Muscle of back (tissue), 3 donors: ENCODE measurements at regions not wholly inside any gene's neighbourhood (a gene's known extent, or its start where the extent isn't known, plus 50 kb on each side); places are given as distances from the start of the nearest gene placed in this dataset.

Experiments
- DNase-seq, 3 donors: peaks; one replicate each; pipeline versions ENCODE4 v3.0.0 to v3.0.0-alpha.2; 2013

GRCh38 chr7:47045207-47046051, 536.5 kb downstream of the TNS3 start:
- no peak for DNase-seq

- no peak for DNase-seq
Observed at GRCh38 chr7:47044625-47045024, 537.3 kb downstream of the TNS3 start.

GRCh38 chr7:47043304-47043703, 538.6 kb downstream of the TNS3 start:
- DNase-seq, result no peak

- no peak for DNase-seq
Observed at GRCh38 chr7:47042669-47043068, 539.2 kb downstream of the TNS3 start.

- DNase-seq, result no peak
Observed at GRCh38 chr7:47040795-47041347, 541.0 kb downstream of the TNS3 start.

- DNase-seq, result peak in 2 of 3 donors; percentile 75 to 85
Observed at GRCh38 chr7:47039904-47040303, 542.0 kb downstream of the TNS3 start.

GRCh38 chr7:47039089-47039648, 542.7 kb downstream of the TNS3 start:
- DNase-seq, result no peak

- no peak for DNase-seq
Observed at GRCh38 chr7:47038621-47039020, 543.3 kb downstream of the TNS3 start.

- DNase-seq, result no peak
Observed at GRCh38 chr7:47037607-47038006, 544.3 kb downstream of the TNS3 start.

GRCh38 chr7:47036909-47037308, 545.0 kb downstream of the TNS3 start:
- no peak for DNase-seq

- peak in 1 of 3 donors; percentile 67 for DNase-seq
Observed at GRCh38 chr7:47035522-47035921, 546.4 kb downstream of the TNS3 start.

GRCh38 chr7:47034180-47034579, 547.7 kb downstream of the TNS3 start:
- DNase-seq, result no peak

GRCh38 chr7:47032536-47032908, 549.4 kb downstream of the TNS3 start:
- peak in 1 of 3 donors; percentile 89 for DNase-seq

GRCh38 chr7:47031786-47032535, 550.0 kb downstream of the TNS3 start:
- peak in 2 of 3 donors; percentile 83 to 89 for DNase-seq

- peak in 1 of 3 donors; percentile 69 for DNase-seq
Observed at GRCh38 chr7:47028284-47028683, 553.6 kb downstream of the TNS3 start.

- peak in 1 of 3 donors; percentile 78 for DNase-seq
Observed at GRCh38 chr7:47027695-47028240, 554.1 kb downstream of the TNS3 start.

- DNase-seq, result peak; percentile 80 to 92 (median 81)
Observed at GRCh38 chr7:47026780-47027361, 555.0 kb downstream of the TNS3 start.

- DNase-seq, result no peak
Observed at GRCh38 chr7:47024991-47025390, 556.9 kb downstream of the TNS3 start.

- DNase-seq, result no peak
Observed at GRCh38 chr7:47008461-47008860, 573.5 kb downstream of the TNS3 start.

GRCh38 chr7:47007471-47007870, 574.4 kb downstream of the TNS3 start:
- DNase-seq, result peak in 2 of 3 donors; percentile 32 to 86

- DNase-seq, result no peak
Observed at GRCh38 chr7:47000561-47000960, 581.4 kb downstream of the TNS3 start.

GRCh38 chr7:46999866-47000265, 582.0 kb downstream of the TNS3 start:
- no peak for DNase-seq
